HEK293T (cell line): ENCODE measurements at regions not wholly inside any gene's neighbourhood (a gene's known extent, or its start where the extent isn't known, plus 50 kb on each side); places are given as distances from the start of the nearest gene placed in this dataset.

ENCODE experiments used
- CTCF ChIA-PET: fragments of 350-600 bp; formaldehyde crosslinking; extraction: SDS; loops from one replicate; lab custom pipeline; 2021; ENCODE audit warnings: antibody characterized with exemption, inconsistent platforms; lab: Yijun Ruan, JAX
- POLR2A ChIA-PET: fragments of 350-600 bp; formaldehyde crosslinking; extraction: SDS; loops from one replicate; lab custom pipeline; 2020; ENCODE audit warnings: antibody characterized with exemption, inconsistent platforms; lab: Yijun Ruan, JAX
- DNase-seq: peaks from one replicate; pipeline ENCODE4 v3.0.0; 2012; ENCODE audit warnings: mixed read lengths; ENCODE audit errors: extremely low spot score
- ARNT ChIP-seq: fragments of 450-650 bp; IDR thresholded peaks from 2 replicates; pipeline ENCODE4 v1.6.1; 2017; ENCODE audit warnings: mild to moderate bottlenecking
- BHLHE40 ChIP-seq: fragments of 450-650 bp; IDR thresholded peaks from 2 replicates; pipeline ENCODE4 v1.6.1; 2016; ENCODE audit warnings: mild to moderate bottlenecking, moderate library complexity, borderline replicate concordance
- CTBP1 ChIP-seq: fragments of 450-650 bp; IDR thresholded peaks from 2 replicates; pipeline ENCODE4 v1.6.1; 2016; ENCODE audit warnings: borderline replicate concordance
- ELF4 ChIP-seq: fragments of 450-650 bp; IDR thresholded peaks from 2 replicates; pipeline ENCODE4 v1.6.1; 2017; ENCODE audit warnings: antibody characterized with exemption
- FOXA1 ChIP-seq: fragments of 450-650 bp; IDR thresholded peaks from 2 replicates; pipeline ENCODE4 v1.6.1; 2016; ENCODE audit warnings: mild to moderate bottlenecking
- FOXK2 ChIP-seq: fragments of 450-650 bp; IDR thresholded peaks from 2 replicates; pipeline ENCODE4 v1.6.1; 2016; ENCODE audit warnings: mild to moderate bottlenecking
- FOXM1 ChIP-seq: fragments of 450-650 bp; IDR thresholded peaks from 2 replicates; pipeline ENCODE4 v1.6.1; 2017; ENCODE audit warnings: mild to moderate bottlenecking, borderline replicate concordance
- HDGF ChIP-seq: fragments of 450-650 bp; IDR thresholded peaks from 2 replicates; pipeline ENCODE4 v1.6.1; 2017; ENCODE audit warnings: antibody characterized with exemption, borderline replicate concordance
- L3MBTL2 ChIP-seq: fragments of 450-650 bp; conservative IDR thresholded peaks from 2 replicates; pipeline ENCODE4 v1.6.1; 2016; ENCODE audit warnings: mild to moderate bottlenecking
- LEF1 ChIP-seq: fragments of 450-650 bp; IDR thresholded peaks from 2 replicates; pipeline ENCODE4 v1.6.1; 2017; ENCODE audit warnings: mild to moderate bottlenecking, borderline replicate concordance
- NFRKB ChIP-seq: fragments of 450-650 bp; IDR thresholded peaks from 2 replicates; pipeline ENCODE4 v1.6.1; 2016; ENCODE audit warnings: mild to moderate bottlenecking, moderate library complexity
- PKNOX1 ChIP-seq: fragments of 450-650 bp; IDR thresholded peaks from 2 replicates; pipeline ENCODE4 v1.6.1; 2016
- SP1 ChIP-seq: fragments of 450-650 bp; IDR thresholded peaks from 2 replicates; pipeline ENCODE4 v1.6.1; 2017
- SUZ12 ChIP-seq: fragments of 450-650 bp; IDR thresholded peaks from 2 replicates; pipeline ENCODE4 v1.6.1; 2016; ENCODE audit warnings: mild to moderate bottlenecking
- TARDBP ChIP-seq: fragments of 450-650 bp; IDR thresholded peaks from 2 replicates; pipeline ENCODE4 v1.6.1; 2016
- ZNF384 ChIP-seq: fragments of 450-650 bp; IDR thresholded peaks from 2 replicates; pipeline ENCODE4 v1.6.1; 2016

- DNase-seq, result no peak
- TF ChIP-seq LEF1 (no peak), CTBP1 (no peak), L3MBTL2 (no peak), SP1 (no peak), BHLHE40 (no peak)
- CTCF ChIA-PET, result no interaction called here
- POLR2A ChIA-PET, result no interaction called here
Measured at GRCh38 chr3:182294256-182294655, 499.0 kb upstream of the ATP11B start.

GRCh38 chr3:182294696-182295095 is 498.6 kb upstream of the ATP11B start:
- DNase-seq, result no peak
- POLR2A ChIA-PET, result no interaction called here
- CTCF ChIA-PET, result no interaction called here
- TF ChIP-seq ZNF384 (no peak), FOXA1 (no peak), HDGF (no peak), CTBP1 (no peak), PKNOX1 (no peak), FOXK2 (no peak), ARNT (no peak), BHLHE40 (no peak), NFRKB (no peak), TARDBP (no peak), LEF1 (no peak), SUZ12 (no peak), SP1 (no peak), FOXM1 (no peak), L3MBTL2 (no peak), ELF4 (no peak)

- ChIA-PET POLR2A (no interaction called here), CTCF (no interaction called here)
- no peak for TF ChIP-seq SUZ12
- TF ChIP-seq HDGF, result no peak
- TF ChIP-seq FOXA1, result no peak
- no peak for TF ChIP-seq CTBP1
- TF ChIP-seq NFRKB, result no peak
- TF ChIP-seq PKNOX1, result no peak
- no peak for TF ChIP-seq ZNF384
- no peak for TF ChIP-seq FOXK2
- TF ChIP-seq ELF4, result no peak
- no peak for TF ChIP-seq BHLHE40
- no peak for TF ChIP-seq L3MBTL2
- TF ChIP-seq TARDBP, result no peak
- no peak for TF ChIP-seq LEF1
- TF ChIP-seq SP1, result no peak
- TF ChIP-seq ARNT, result no peak
- DNase-seq, result no peak
Measured at GRCh38 chr3:182300266-182300665, 493.0 kb upstream of the ATP11B start.

- ChIA-PET POLR2A (no interaction called here), CTCF (no interaction called here)
- TF ChIP-seq BHLHE40 (no peak), SUZ12 (no peak)
- no peak for DNase-seq
Measured at GRCh38 chr3:182303169-182303568, 490.1 kb upstream of the ATP11B start.

GRCh38 chr3:182305881-182306665 is 487.2 kb upstream of the ATP11B start:
- CTCF ChIA-PET, result no interaction called here
- POLR2A ChIA-PET, result no interaction called here
- TF ChIP-seq BHLHE40 (no peak), TARDBP (no peak)
- DNase-seq, result no peak

GRCh38 chr3:182308328-182308727 is 485.0 kb upstream of the ATP11B start:
- no peak for TF ChIP-seq FOXM1
- TF ChIP-seq CTBP1, result no peak
- no peak for TF ChIP-seq LEF1
- no peak for TF ChIP-seq BHLHE40
- ChIA-PET POLR2A (no interaction called here), CTCF (no interaction called here)
- DNase-seq, result no peak

- no peak for DNase-seq
- no peak for TF ChIP-seq ZNF384
- no peak for TF ChIP-seq ARNT
- no peak for TF ChIP-seq TARDBP
- no peak for TF ChIP-seq FOXM1
- no peak for TF ChIP-seq LEF1
- no peak for TF ChIP-seq SP1
- no peak for TF ChIP-seq FOXK2
- TF ChIP-seq ELF4, result no peak
- TF ChIP-seq L3MBTL2, result no peak
- TF ChIP-seq HDGF, result no peak
- TF ChIP-seq PKNOX1, result no peak
- ChIA-PET CTCF (no interaction called here), POLR2A (no interaction called here)
Measured at GRCh38 chr3:182309120-182309519, 484.2 kb upstream of the ATP11B start.
